Activated T-cell treated with anti-CD3 and anti-CD28 coated beads, Interleukin-2, amount 50 U/mL, for 4 hours (primary cell): ENCODE measurements at regions not wholly inside any gene's neighbourhood (a gene's known extent, or its start where the extent isn't known, plus 50 kb on each side); places are given as distances from the start of the nearest gene placed in this dataset.
"Not testable (repeated sequence)": the region's sequence is repeated elsewhere in the genome, so short reads cannot be mapped to it uniquely, and the experiment has no call there.

Experiments
- ATAC-seq, 2 donors: fragments of 200-7000 bp; cut with Tn5 transposase; one replicate each; pipeline ENCODE4 v1.10.0; 2021
- DNase-seq: peaks from one replicate; pipeline ENCODE4 v3.0.0-alpha.2; 2020
- H3K27me3 Mint-ChIP-seq: one replicate; pipeline ENCODE4 v1.8.0; 2021; ENCODE audit warnings: low read depth, mixed read lengths
- H3K36me3 Mint-ChIP-seq: one replicate; pipeline ENCODE4 v1.8.0; 2022; ENCODE audit warnings: mixed read lengths; ENCODE audit not compliant: insufficient read depth
- H3K4me1 Mint-ChIP-seq: one replicate; pipeline ENCODE4 v1.8.0; 2021; ENCODE audit warnings: low read depth, mixed read lengths
- H3K4me3 Mint-ChIP-seq: one replicate; pipeline ENCODE4 v1.8.0; 2021; ENCODE audit warnings: mild to moderate bottlenecking, moderate library complexity, mixed read lengths
- H3K9me3 Mint-ChIP-seq: one replicate; pipeline ENCODE4 v1.8.0; 2021; ENCODE audit warnings: mixed read lengths

DNA sequence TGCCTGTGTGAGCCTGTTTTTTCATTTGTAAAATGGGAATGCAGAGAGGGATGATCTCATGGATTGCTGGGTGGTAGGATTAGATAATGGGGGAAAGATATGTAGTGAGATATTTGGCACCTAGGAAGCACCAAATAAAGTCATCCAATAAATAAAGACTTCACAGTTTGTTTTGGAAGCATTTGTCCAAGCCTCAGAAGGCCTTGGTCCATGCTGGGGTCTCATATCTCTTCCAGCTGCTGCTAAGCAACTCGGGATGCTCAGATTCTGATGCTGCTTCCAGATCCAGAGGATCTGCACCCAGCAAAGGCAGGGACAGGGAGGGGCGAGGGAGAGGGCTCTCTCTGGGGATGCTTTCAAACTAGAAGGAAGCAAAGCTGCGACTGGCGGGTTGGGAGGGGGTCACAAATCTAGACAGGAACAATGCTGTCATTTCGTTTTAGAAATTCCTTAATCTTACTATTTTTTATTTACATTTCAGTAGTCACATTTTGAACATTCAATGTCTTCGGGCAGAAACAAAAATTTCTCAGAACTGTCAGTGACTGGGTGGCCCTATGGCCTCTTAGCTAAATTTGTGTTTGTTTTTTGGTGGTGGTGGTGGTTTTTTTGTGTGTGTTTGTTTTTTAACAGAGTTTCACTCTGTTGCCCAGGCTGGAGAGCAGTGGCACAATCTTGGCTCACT lies 114.9 kb upstream of the CDH5 start:
- Mint-ChIP-seq H3K4me3 (no peak overlapping the region), H3K27me3 (peaks cover 13% of the 10 kb centered on the region), H3K9me3 (no peaks in the 10 kb centered on the region), H3K4me1 (no peaks in the 10 kb centered on the region), H3K36me3 (no peaks in the 10 kb centered on the region)
- no peak for DNase-seq
- ATAC-seq: no peak

DNA sequence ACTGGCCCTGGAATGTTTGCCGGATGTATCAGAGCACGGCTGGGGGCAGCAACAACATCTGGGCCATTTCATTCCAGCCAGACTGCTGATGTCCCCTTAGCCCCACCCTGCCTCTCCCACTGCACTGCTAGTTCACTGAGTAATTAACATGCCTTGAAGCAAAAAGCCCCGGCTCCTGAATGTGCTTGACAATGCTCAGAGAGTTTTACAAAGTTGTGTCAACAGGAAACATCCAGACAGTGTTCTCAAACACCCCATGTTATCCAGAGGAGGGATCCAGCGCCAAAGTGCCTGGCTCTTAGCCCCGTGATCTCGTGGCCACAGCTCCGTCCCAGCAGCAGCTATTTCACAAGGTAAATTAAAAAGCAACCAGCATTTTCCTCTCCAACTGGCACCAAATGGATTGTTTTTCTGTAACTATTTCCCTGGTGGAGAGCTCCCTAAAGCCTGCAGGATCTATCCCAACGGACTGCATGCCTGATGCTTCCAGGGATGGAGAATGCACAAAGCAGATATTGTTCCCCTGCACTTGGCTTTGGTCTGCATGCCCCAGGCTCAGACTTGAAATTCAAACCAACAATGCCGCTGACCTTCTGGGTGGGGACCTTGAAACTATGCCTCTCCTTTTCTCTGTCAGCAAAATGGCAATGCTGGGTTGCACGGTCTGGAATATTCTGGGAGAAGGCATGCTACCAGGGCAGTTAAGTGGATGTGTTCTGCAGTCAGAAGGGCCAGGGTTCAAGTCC lies 115.6 kb upstream of the CDH5 start:
- ATAC-seq (no peak), DNase-seq (no peak)
- H3K36me3 Mint-ChIP-seq: no peaks in the 10 kb centered on the region
- H3K4me1 Mint-ChIP-seq: no peaks in the 10 kb centered on the region
- peaks cover 13% of the 10 kb centered on the region for H3K27me3 Mint-ChIP-seq
- H3K9me3 Mint-ChIP-seq: no peaks in the 10 kb centered on the region
- no peak overlapping the region for H3K4me3 Mint-ChIP-seq

DNA sequence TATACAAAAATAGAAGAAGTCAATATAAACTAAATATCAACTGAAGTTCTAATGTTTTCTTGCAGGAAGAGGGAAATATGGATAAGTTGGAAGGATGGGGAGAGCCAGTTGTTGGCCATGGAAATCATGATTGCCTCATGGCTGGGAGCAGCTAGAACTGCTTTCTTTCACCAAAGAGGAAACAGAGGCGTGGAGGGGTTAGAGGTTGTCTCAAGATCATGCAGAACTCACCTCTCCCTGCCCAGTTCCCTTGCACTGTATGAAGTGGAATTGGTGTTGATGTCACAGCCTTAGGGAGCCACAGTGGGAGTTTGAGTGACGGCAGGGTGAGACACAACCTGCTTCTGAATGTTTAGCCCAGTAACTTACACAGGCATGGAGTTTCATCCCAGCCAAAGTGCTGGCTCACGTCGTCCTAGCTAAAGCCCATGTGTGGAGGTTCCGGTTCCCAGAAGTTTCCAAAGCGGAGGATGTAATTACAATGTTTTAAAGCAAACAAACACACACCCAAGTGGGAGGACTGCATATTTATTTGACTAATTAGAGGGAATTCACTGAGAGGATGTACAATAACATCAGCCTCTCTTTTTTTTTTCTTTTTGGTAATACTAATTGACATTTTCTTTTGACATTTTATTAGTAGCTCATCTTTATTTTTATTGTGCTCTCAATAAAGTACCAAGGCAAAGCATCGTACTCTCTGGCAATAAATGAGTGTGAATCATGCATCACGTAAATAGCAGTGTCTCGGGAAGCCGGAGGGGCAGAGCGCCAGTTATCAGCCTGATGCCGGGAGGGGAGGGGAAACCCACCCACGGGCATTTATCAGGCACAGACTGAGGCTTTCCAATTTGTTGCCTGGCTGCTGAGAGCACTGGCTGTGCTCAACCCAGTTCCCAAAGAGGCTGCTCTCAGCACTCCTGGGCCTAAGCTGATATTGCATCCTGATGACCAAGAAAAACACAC lies 118.7 kb upstream of the CDH5 start:
- no peak for DNase-seq
- no peak for ATAC-seq
- no peak overlapping the region for H3K4me3 Mint-ChIP-seq
- H3K27me3 Mint-ChIP-seq: peaks cover 14% of the 10 kb centered on the region
- H3K36me3 Mint-ChIP-seq: no peaks in the 10 kb centered on the region
- no peaks in the 10 kb centered on the region for H3K4me1 Mint-ChIP-seq
- no peaks in the 10 kb centered on the region for H3K9me3 Mint-ChIP-seq

DNA sequence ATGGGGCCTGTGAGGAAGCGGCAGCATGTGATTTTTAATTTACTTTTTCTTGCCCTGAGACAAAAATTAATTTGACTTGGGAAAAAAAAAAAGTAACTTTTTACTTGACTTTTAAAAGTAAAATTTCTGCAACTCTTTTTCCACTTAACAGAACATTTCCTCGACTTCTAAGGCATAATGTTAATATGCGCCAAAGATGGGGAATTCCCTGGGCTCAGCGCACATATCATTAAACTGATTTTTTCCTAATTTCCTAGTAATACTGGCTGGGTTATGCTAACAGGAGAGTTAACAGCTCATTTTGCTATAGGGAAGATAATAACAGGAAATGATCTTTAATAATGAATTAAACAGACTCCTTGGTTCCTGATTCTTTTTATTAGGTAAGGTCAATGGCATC lies 120.6 kb upstream of the CDH5 start:
- Mint-ChIP-seq H3K9me3 (no peaks in the 10 kb centered on the region), H3K36me3 (no peaks in the 10 kb centered on the region), H3K4me1 (no peaks in the 10 kb centered on the region), H3K27me3 (peaks cover 9% of the 10 kb centered on the region), H3K4me3 (no peak overlapping the region)
- no peak for ATAC-seq
- DNase-seq: no peak

DNA sequence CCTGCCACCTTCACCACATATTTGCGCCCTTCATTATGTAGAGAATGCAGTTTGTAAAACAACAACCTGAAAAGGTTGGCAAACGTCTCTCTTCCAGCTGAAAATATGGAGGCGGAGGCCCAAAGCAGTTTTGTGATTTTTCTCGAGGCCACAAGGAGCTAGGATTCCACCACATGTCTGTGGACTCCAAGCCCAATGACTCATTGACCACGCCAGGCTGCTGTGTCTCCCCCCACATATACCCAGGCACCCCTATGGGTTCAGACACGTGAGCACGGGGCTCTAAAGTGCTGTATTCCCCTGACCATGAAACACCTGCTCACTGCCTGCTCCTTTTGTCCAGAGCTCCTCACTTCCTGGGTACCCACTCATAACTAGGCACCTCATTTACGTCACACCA lies 121.4 kb upstream of the CDH5 start:
- no peak for DNase-seq
- H3K27me3 Mint-ChIP-seq: peaks cover 10% of the 10 kb centered on the region
- H3K4me1 Mint-ChIP-seq: no peaks in the 10 kb centered on the region
- ATAC-seq: no peak
- H3K9me3 Mint-ChIP-seq: no peaks in the 10 kb centered on the region
- no peaks in the 10 kb centered on the region for H3K36me3 Mint-ChIP-seq
- no peak overlapping the region for H3K4me3 Mint-ChIP-seq

DNA sequence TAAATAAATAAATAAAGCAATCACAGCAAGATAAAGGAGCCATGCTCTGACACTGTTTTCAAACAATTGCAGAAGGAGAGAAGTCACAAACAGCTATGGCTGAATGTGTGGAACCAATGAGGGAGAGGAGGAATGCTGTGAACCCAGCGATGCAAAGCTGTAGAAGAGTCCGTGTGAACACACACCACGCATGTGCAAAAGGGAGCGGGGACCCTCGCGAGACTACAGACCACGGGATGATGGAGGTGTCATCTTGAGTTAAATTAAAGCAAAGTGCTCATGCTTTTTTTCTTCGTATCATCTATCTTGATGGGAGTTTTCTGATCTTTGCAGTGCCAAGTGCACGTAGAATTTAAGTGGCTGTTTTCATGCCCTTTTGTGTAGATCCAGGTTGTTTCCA lies 123.8 kb upstream of the CDH5 start:
- Mint-ChIP-seq H3K4me3 (no peak overlapping the region), H3K36me3 (no peaks in the 10 kb centered on the region), H3K9me3 (peaks cover 8% of the 10 kb centered on the region), H3K4me1 (no peaks in the 10 kb centered on the region), H3K27me3 (peaks cover 10% of the 10 kb centered on the region)
- DNase-seq (no peak), ATAC-seq (no peak)

DNA sequence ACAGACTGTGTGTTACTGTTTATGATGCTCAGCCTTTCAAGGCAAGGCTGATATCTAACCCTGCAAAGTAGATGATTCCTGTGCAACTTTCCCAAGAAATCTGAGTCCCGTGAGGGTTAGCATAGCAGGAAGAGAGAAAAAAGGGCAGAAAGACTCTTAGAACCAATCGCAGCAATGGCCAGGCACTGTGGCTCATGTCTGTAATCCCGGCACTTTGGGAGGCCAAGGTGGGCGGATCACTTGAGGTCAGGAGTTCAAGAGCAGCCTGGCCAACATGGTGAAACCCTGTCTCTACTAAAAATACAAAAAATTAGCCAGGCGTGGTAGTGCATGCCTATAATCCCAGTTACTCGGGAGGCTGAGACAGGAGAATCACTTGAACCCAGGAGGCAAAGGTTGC lies 124.3 kb upstream of the CDH5 start:
- peaks cover 10% of the 10 kb centered on the region for H3K27me3 Mint-ChIP-seq
- not testable (repeated sequence) for H3K9me3 Mint-ChIP-seq, H3K36me3 Mint-ChIP-seq, DNase-seq, H3K4me1 Mint-ChIP-seq, ATAC-seq, H3K4me3 Mint-ChIP-seq

DNA sequence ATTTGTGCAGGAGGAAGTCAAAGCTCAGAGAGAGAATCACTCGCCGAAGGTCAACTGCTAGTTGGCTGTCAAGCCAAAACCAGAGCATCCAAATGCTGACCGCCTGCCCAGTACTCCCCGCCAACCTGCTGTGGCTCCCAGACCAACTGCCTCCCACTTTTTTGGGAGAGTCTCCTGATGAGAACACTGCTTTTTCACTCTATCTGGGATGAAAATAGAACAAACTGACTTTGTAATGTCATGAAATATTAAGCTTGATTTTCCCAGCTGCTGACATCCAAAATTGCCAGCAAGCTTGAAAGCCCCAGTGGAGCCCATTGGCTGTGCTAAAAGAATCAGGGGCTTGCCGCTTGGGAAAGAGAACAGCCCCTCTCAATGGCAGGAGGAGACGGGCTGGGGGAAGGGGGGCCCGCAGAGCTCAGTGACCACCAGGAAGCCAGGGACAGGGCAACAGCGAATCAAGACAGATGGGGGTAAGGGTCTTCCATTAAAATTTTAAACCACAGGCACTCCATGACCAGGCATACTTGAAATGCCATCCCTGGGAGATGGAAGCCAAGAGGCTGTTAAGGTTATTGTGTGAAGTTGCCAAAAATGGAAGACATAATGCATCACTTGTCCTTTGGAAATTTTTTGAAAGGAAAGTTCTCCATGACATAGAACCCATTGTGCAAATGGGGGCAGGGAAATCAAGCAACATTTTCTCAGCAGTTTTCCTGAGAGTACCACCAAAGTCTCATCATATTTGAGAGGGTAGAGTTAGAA lies 125.7 kb upstream of the CDH5 start:
- Mint-ChIP-seq H3K4me3 (no peak overlapping the region), H3K27me3 (peaks cover 10% of the 10 kb centered on the region), H3K36me3 (no peaks in the 10 kb centered on the region), H3K4me1 (no peaks in the 10 kb centered on the region), H3K9me3 (peaks cover 8% of the 10 kb centered on the region)
- DNase-seq (no peak), ATAC-seq (no peak)

DNA sequence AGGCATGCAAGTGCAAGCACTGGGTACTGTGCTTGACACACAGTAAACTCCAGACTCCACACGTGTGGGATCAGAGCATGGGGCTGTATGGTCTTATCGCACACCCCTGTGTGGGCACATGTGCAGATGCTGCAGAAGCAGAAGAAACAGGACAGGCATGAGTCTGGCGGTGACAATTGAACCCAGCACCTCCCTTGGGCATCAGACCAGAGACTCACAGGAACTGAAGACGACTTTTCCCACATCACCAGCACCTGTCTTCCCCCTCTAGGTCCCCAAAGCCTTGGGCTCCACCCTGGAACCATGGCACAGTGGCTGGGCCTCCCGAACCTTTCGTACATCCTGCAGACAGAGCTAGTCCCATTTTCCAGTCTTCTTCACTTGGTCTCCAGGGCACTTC lies 126.4 kb upstream of the CDH5 start:
- H3K9me3 Mint-ChIP-seq: peaks cover 8% of the 10 kb centered on the region
- no peak for ATAC-seq
- DNase-seq: no peak
- H3K27me3 Mint-ChIP-seq: peaks cover 10% of the 10 kb centered on the region
- no peak overlapping the region for H3K4me3 Mint-ChIP-seq
- no peaks in the 10 kb centered on the region for H3K4me1 Mint-ChIP-seq
- no peaks in the 10 kb centered on the region for H3K36me3 Mint-ChIP-seq

DNA sequence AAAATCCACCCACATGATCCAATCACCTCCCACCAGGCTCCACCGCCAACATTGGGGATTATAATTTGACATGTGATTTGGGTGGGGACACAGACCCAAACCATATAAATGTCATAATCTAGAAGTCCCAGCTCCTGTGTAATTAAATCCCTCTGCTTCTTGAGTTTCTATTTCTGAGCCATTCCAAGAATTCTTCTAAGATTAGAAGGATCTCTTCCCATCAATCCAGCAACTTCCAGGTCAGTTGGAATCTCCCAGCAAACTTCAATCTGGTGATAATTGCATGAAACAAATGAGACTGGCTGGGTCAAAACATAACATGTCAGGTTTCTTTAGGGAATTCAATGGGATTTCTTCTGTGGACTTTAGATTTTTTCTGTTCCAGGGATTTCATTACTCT lies 127.8 kb upstream of the CDH5 start:
- Mint-ChIP-seq H3K27me3 (peaks cover 8% of the 10 kb centered on the region), H3K36me3 (no peaks in the 10 kb centered on the region), H3K4me3 (no peak overlapping the region), H3K9me3 (peaks cover 8% of the 10 kb centered on the region), H3K4me1 (no peaks in the 10 kb centered on the region)
- ATAC-seq (no peak), DNase-seq (no peak)

DNA sequence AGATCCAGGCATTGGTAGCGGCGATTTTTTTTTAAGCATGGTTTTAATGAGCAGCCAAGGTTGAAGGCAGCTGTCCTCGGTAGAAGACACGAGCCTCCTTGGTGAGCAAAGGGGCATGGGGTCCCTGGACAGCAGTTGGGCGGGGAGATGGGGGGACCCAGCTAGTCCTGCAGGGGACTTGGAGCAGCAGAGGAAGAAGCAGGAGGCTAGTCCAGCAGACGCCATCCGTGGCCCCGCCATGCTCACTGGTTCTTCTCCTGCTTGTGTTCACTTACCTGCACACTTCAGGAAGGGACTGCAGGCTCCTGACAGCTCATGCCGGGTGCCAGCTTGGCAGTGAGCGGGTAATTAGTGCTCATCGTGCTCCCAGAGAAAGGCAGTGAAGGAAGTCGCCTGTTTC lies 130.2 kb upstream of the CDH5 start:
- DNase-seq: no peak
- Mint-ChIP-seq H3K36me3 (no peaks in the 10 kb centered on the region), H3K4me3 (no peak overlapping the region), H3K4me1 (no peaks in the 10 kb centered on the region), H3K9me3 (peaks cover 8% of the 10 kb centered on the region), H3K27me3 (peaks cover 13% of the 10 kb centered on the region)
- no peak for ATAC-seq

DNA sequence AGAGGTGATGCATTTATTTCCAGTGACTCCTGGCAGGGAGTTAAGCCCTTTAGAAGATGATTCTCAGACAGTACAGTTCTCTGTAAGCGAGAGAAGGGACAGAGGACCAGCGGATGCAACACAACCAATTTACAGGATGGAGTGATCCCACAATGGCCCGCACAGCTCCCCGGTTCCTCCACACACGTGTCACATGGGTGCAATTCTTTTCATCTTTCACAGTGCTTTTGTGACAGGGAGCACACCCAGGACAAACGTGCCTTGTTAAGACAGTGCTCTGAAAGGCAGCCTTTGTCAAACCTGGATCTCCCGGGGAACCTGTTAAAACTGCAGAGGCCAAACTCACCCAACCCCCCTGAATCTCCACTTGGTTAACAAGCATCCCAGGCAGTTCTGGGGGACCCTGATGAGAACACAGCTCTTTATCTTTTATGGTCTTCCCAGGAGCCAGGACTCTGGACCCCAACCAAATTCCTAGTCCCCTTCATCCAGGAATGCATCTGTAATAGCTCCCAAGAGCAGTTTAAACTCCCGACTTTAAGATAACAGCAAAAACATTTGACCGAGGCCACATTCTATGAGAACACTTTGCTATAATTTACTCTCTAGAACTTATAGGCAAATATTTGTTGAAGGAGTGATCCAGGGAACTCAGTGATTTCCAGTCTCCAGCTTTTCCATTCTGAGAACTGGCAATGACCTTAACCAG lies 134.9 kb upstream of the CDH5 start:
- DNase-seq: no peak
- Mint-ChIP-seq H3K36me3 (no peaks in the 10 kb centered on the region), H3K9me3 (no peaks in the 10 kb centered on the region), H3K4me3 (no peak overlapping the region), H3K4me1 (peaks cover 4% of the 10 kb centered on the region), H3K27me3 (peaks cover 16% of the 10 kb centered on the region)
- ATAC-seq: no peak

DNA sequence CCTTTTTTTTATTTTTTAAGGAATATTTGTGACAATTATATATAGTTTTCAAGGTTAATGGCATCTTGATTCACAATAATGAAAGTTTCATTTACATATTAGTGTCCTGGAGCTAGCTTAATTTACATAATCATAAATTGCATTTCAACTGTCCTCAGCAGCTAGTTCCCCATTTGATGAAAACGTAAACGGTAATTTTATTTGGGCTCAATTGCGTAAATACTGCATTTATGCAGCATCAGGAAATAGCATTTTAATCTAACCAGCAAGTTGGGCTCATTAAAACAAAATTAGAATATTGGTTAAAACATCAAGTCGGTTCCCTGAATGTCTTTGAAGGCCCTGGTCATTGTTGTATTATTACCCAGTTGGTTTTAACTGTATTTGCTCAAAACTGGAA lies 136.8 kb upstream of the CDH5 start:
- no peak for ATAC-seq
- H3K9me3 Mint-ChIP-seq: no peaks in the 10 kb centered on the region
- no peak overlapping the region for H3K4me3 Mint-ChIP-seq
- no peaks in the 10 kb centered on the region for H3K36me3 Mint-ChIP-seq
- peaks cover 24% of the 10 kb centered on the region for H3K27me3 Mint-ChIP-seq
- DNase-seq: no peak
- H3K4me1 Mint-ChIP-seq: peaks cover 4% of the 10 kb centered on the region
